ENCODE measurements at regions not wholly inside any gene's neighbourhood (a gene's known extent, or its start where the extent isn't known, plus 50 kb on each side); places are given as distances from the start of the nearest gene placed in this dataset.

GRCh38 chr5:2112173-2113025 lies 229.7 kb upstream of the IRX4 start:
- H3K4me1 Mint-ChIP-seq (ENCODE audit: low read depth, unreplicated experiment) = no peaks in the 10 kb centered on the region
- Histone ChIP-seq H3K9ac (ENCODE audit: low read length) (no peak overlapping the region), H3K4me3 (ENCODE audit: insufficient read depth, low read depth, low read length) (no peak overlapping the region), H3K4me1 (ENCODE audit: insufficient read depth, low read length) (no peaks in the 10 kb centered on the region), H4K20me1 (ENCODE audit: insufficient read depth, low read length) (no peaks in the 10 kb centered on the region), H3K36me3 (ENCODE audit: insufficient read depth, low read length) (no peaks in the 10 kb centered on the region), H2AFZ (ENCODE audit: low read depth, low read length) (no peak overlapping the region), H3K27me3 (ENCODE audit: insufficient read depth, low read length) (no peaks in the 10 kb centered on the region), H3K9me3 (ENCODE audit: insufficient read depth, low read depth, low read length) (peaks cover 16% of the 10 kb centered on the region), H3K27ac (ENCODE audit: low read depth, low read length) (no peak overlapping the region), H3K79me2 (ENCODE audit: insufficient read depth, low read length) (no peaks in the 10 kb centered on the region), H3K4me2 (ENCODE audit: low read length) (no peak overlapping the region)
- no peaks in the 10 kb centered on the region for H3K36me3 Mint-ChIP-seq (ENCODE audit: low read depth, unreplicated experiment)
- no peak for FAIRE-seq
- no peak overlapping the region for H3K4me3 Mint-ChIP-seq (ENCODE audit: unreplicated experiment)
- peaks cover 9% of the 10 kb centered on the region for H3K9me3 Mint-ChIP-seq (ENCODE audit: unreplicated experiment)
- DNase-seq (ENCODE audit: low read depth) = no peak
- TF ChIP-seq, protein P1, sequence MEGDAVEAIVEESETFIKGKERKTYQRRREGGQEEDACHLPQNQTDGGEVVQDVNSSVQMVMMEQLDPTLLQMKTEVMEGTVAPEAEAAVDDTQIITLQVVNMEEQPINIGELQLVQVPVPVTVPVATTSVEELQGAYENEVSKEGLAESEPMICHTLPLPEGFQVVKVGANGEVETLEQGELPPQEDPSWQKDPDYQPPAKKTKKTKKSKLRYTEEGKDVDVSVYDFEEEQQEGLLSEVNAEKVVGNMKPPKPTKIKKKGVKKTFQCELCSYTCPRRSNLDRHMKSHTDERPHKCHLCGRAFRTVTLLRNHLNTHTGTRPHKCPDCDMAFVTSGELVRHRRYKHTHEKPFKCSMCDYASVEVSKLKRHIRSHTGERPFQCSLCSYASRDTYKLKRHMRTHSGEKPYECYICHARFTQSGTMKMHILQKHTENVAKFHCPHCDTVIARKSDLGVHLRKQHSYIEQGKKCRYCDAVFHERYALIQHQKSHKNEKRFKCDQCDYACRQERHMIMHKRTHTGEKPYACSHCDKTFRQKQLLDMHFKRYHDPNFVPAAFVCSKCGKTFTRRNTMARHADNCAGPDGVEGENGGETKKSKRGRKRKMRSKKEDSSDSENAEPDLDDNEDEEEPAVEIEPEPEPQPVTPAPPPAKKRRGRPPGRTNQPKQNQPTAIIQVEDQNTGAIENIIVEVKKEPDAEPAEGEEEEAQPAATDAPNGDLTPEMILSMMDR (IDR thresholded peaks at IDR 0.05; ENCODE audit: insufficient read depth, low read depth, low read length) = no peak
- TF ChIP-seq EZH2 (IDR thresholded peaks at IDR 0.05; ENCODE audit: insufficient read depth, low read length) = no peak
- H3K27me3 Mint-ChIP-seq (ENCODE audit: low read depth, unreplicated experiment) = peaks cover 11% of the 10 kb centered on the region
- H3K27ac Mint-ChIP-seq (ENCODE audit: unreplicated experiment) = no peak overlapping the region

DNA sequence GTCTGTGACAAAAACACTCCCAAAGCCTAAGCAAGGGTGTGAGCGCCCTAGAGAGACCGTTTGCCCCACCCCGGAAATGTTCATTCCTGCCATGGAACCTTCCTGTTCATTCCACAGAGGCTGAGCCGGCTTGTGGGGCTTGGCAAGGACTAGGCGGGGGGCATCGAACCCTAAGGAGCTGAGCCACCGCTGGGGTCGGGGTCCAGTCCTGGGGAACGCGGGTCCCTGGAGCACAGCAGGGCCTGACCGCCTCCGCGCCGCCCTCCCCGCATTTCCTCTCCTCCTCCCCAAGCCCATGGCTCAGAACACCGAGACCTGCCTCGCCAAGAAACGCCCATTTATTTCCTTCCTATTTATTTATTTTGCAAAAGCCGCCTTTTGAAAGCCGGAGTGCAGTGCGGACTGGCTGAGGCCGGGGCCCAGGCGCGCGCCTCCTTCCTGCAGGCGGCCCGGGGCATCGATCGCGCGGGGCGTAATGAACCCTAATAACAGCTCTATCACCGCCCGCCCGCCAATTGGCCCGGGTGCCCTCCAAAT lies 228.9 kb upstream of the IRX4 start:
- Histone ChIP-seq H3K9ac (ENCODE audit: low read length) (no peak overlapping the region), H3K79me2 (ENCODE audit: insufficient read depth, low read length) (no peaks in the 10 kb centered on the region), H3K27me3 (ENCODE audit: insufficient read depth, low read length) (no peaks in the 10 kb centered on the region), H3K4me2 (ENCODE audit: low read length) (no peak overlapping the region), H4K20me1 (ENCODE audit: insufficient read depth, low read length) (no peaks in the 10 kb centered on the region), H3K27ac (ENCODE audit: low read depth, low read length) (no peak overlapping the region), H3K4me1 (ENCODE audit: insufficient read depth, low read length) (no peaks in the 10 kb centered on the region), H2AFZ (ENCODE audit: low read depth, low read length) (no peak overlapping the region), H3K36me3 (ENCODE audit: insufficient read depth, low read length) (no peaks in the 10 kb centered on the region), H3K9me3 (ENCODE audit: insufficient read depth, low read depth, low read length) (peaks cover 14% of the 10 kb centered on the region), H3K4me3 (ENCODE audit: insufficient read depth, low read depth, low read length) (no peak overlapping the region)
- H3K27me3 Mint-ChIP-seq (ENCODE audit: low read depth, unreplicated experiment) = peaks cover 7% of the 10 kb centered on the region
- no peak overlapping the region for H3K27ac Mint-ChIP-seq (ENCODE audit: unreplicated experiment)
- no peak for TF ChIP-seq EZH2 (IDR thresholded peaks at IDR 0.05; ENCODE audit: insufficient read depth, low read length)
- TF ChIP-seq, protein P1 (IDR thresholded peaks at IDR 0.05; ENCODE audit: insufficient read depth, low read depth, low read length) = no peak
- H3K36me3 Mint-ChIP-seq (ENCODE audit: low read depth, unreplicated experiment) = no peaks in the 10 kb centered on the region
- FAIRE-seq = no peak
- DNase-seq (ENCODE audit: low read depth) = no peak
- no peaks in the 10 kb centered on the region for H3K4me1 Mint-ChIP-seq (ENCODE audit: low read depth, unreplicated experiment)
- H3K9me3 Mint-ChIP-seq (ENCODE audit: unreplicated experiment) = peaks cover 8% of the 10 kb centered on the region
- no peak overlapping the region for H3K4me3 Mint-ChIP-seq (ENCODE audit: unreplicated experiment)

Data from astrocyte (in vitro differentiated cells and primary cell).